H1 (cell line): ENCODE measurements at regions not wholly inside any gene's neighbourhood (a gene's known extent, or its start where the extent isn't known, plus 50 kb on each side); places are given as distances from the start of the nearest gene placed in this dataset.

Experiments
- ATF2 ChIP-seq: IDR thresholded peaks from 2 replicates; pipeline ENCODE4 v1.6.1; 2012; ENCODE audit warnings: low read length, inconsistent platforms
- CEBPB ChIP-seq: IDR thresholded peaks from 2 replicates; pipeline ENCODE4 v1.6.1; 2012; ENCODE audit warnings: low read depth, low read length
- CREB1 ChIP-seq: IDR thresholded peaks from 2 replicates; pipeline ENCODE4 v1.6.1; 2012; ENCODE audit warnings: inconsistent platforms
- CTCF ChIP-seq, 3 experiments: IDR thresholded peaks; 1 replicate in 2 of 3; 2 replicates in 1 of 3; pipeline versions ENCODE4 v1.5.1 to v1.6.1; 2011; ENCODE audit warnings: low read length in 3 of 3, mild to moderate bottlenecking in 3 of 3, inconsistent platforms in 2 of 3, low read depth in 1 of 3, moderate library complexity in 1 of 3; ENCODE audit not compliant: insufficient read depth in 1 of 3; ENCODE audit errors: control extremely low read depth in 1 of 3
- EP300 ChIP-seq, 2 experiments: IDR thresholded peaks; 1 replicate in 1 of 2; 2 replicates in 1 of 2; pipeline ENCODE4 v1.6.1; 2011 to 2012; ENCODE audit warnings: low read depth in 2 of 2, low read length in 2 of 2, mild to moderate bottlenecking in 2 of 2, borderline replicate concordance in 1 of 2, inconsistent platforms in 1 of 2, moderate library complexity in 1 of 2
- EZH2 ChIP-seq: fragments of 200-600 bp; sonication (generic); IDR thresholded peaks from 2 replicates; pipeline ENCODE4 v1.7.1; 2012; ENCODE audit warnings: low read depth, mild to moderate bottlenecking, moderate library complexity, low read length, inconsistent platforms; ENCODE audit not compliant: severe bottlenecking
- NRF1 ChIP-seq: IDR thresholded peaks from 2 replicates; pipeline ENCODE4 v1.6.1; 2011; ENCODE audit warnings: mild to moderate bottlenecking, low read depth, low read length, improper control_type of control experiment
- POLR2A ChIP-seq, 2 experiments: IDR thresholded peaks; 1 replicate in 1 of 2; 2 replicates in 1 of 2; pipeline ENCODE4 v1.6.1; 2011; ENCODE audit warnings: low read depth in 2 of 2, low read length in 2 of 2, mild to moderate bottlenecking in 2 of 2; ENCODE audit errors: control extremely low read depth in 1 of 2
- POLR2AphosphoS5 ChIP-seq: IDR thresholded peaks from 2 replicates; pipeline ENCODE4 v1.6.1; 2011; ENCODE audit warnings: low read depth, low read length
- RAD21 ChIP-seq, 2 experiments: IDR thresholded peaks in 1 of 2; conservative IDR thresholded peaks in 1 of 2; 2 replicates each; pipeline ENCODE4 v1.6.1; 2011; ENCODE audit warnings: low read depth in 2 of 2, low read length in 2 of 2, improper control_type of control experiment in 1 of 2, inconsistent platforms in 1 of 2, mild to moderate bottlenecking in 1 of 2, moderate library complexity in 1 of 2
- SP1 ChIP-seq: IDR thresholded peaks from 2 replicates; pipeline ENCODE4 v1.6.1; 2011; ENCODE audit warnings: low read depth, low read length
- TAF1 ChIP-seq: IDR thresholded peaks from 2 replicates; pipeline ENCODE4 v1.6.1; 2011; ENCODE audit warnings: mild to moderate bottlenecking, low read depth, low read length
- TCF12 ChIP-seq: IDR thresholded peaks from 2 replicates; pipeline ENCODE4 v1.6.1; 2011; ENCODE audit warnings: low read depth, mild to moderate bottlenecking, low read length

DNA sequence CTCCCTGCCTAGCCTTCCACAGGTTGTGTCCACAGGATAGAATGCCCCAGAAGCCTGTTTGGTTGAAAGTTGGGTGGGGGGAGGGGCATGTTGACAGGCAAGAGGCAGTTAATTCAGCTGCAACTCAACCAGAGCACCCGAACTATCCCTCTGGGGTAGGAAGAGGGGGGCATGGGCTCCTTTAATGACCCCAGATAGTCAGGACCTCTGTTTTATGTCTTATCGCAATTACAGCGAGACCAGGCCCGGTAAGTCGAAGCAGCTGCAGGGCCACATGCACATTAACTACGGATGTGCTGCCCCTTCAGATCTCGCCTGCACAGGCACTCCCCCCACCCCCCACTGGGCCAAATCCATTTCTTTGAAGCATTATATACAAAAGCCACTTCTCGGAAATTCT is 363.8 kb upstream of the HNRNPA3 start:
- TF ChIP-seq CTCF (IDR thresholded peaks at IDR 0.05; ENCODE audit: control extremely low read depth in 1 of 3, insufficient read depth in 1 of 3, low read depth in 1 of 3, low read length in 3 of 3) (no peak), TCF12 (no peak), POLR2A (IDR thresholded peaks at IDR 0.05; ENCODE audit: control extremely low read depth in 1 of 2, low read depth in 2 of 2, low read length in 2 of 2) (no peak), CREB1 (no peak), RAD21 (IDR thresholded peaks at IDR 0.05 in 1 of 2, conservative IDR thresholded peaks at IDR 0.05 in 1 of 2; ENCODE audit: low read depth in 2 of 2, low read length in 2 of 2) (no peak), SP1 (no peak), NRF1 (no peak), ATF2 (no peak), CEBPB (no peak), EP300 (IDR thresholded peaks at IDR 0.05; ENCODE audit: borderline replicate concordance in 1 of 2, low read depth in 2 of 2, low read length in 2 of 2) (no peak), EZH2 (no peak), TAF1 (no peak), POLR2AphosphoS5 (no peak)
